ENCODE measurements at regions not wholly inside any gene's neighbourhood (a gene's known extent, or its start where the extent isn't known, plus 50 kb on each side); places are given as distances from the start of the nearest gene placed in this dataset.

- no peak overlapping the region for H2BK20ac ChIP-seq (ENCODE audit: low read depth, low read length)
- TF ChIP-seq, protein P1, sequence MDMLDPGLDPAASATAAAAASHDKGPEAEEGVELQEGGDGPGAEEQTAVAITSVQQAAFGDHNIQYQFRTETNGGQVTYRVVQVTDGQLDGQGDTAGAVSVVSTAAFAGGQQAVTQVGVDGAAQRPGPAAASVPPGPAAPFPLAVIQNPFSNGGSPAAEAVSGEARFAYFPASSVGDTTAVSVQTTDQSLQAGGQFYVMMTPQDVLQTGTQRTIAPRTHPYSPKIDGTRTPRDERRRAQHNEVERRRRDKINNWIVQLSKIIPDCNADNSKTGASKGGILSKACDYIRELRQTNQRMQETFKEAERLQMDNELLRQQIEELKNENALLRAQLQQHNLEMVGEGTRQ (IDR thresholded peaks at IDR 0.05; ENCODE audit: low read depth, low read length): no peak
- TF ChIP-seq RFX5 (IDR thresholded peaks at IDR 0.05; ENCODE audit: low read depth, low read length): no peak
- no peak for TF ChIP-seq MAFK (IDR thresholded peaks at IDR 0.05; ENCODE audit: low read depth, low read length)
- TF ChIP-seq FOS (IDR thresholded peaks at IDR 0.05; ENCODE audit: low read depth, low read length): no peak
- TF ChIP-seq, protein P2, sequence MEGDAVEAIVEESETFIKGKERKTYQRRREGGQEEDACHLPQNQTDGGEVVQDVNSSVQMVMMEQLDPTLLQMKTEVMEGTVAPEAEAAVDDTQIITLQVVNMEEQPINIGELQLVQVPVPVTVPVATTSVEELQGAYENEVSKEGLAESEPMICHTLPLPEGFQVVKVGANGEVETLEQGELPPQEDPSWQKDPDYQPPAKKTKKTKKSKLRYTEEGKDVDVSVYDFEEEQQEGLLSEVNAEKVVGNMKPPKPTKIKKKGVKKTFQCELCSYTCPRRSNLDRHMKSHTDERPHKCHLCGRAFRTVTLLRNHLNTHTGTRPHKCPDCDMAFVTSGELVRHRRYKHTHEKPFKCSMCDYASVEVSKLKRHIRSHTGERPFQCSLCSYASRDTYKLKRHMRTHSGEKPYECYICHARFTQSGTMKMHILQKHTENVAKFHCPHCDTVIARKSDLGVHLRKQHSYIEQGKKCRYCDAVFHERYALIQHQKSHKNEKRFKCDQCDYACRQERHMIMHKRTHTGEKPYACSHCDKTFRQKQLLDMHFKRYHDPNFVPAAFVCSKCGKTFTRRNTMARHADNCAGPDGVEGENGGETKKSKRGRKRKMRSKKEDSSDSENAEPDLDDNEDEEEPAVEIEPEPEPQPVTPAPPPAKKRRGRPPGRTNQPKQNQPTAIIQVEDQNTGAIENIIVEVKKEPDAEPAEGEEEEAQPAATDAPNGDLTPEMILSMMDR (conservative IDR thresholded peaks at IDR 0.05; ENCODE audit: low read depth, low read length): 0 out of 2 replicates have a peak, but pooled peaks have one; percentile 7
- H4K8ac ChIP-seq (ENCODE audit: low read depth in 2 of 2, low read length in 2 of 2): peak overlapping the region in 1 of 2 experiments; percentile 35; a peak in 2 of 4 replicates
- intact Hi-C loops (cut with micrococcal nuclease) (no loop called here), dilution Hi-C loops (cut with HindIII; ENCODE audit: low sequenced_read_pairs, unreplicated experiment) (no loop called here), in situ Hi-C loops (cut with MboI; ENCODE audit: low sequenced_read_pairs) (no loop called here)
- ATAC-seq (ENCODE audit: low read depth): no peak
- H3K9ac ChIP-seq (ENCODE audit: low read depth, low read length): no peak overlapping the region
- peak overlapping the region; percentile 61; the same call in 1 of the 2 replicates for H2AK5ac ChIP-seq (ENCODE audit: low read depth, low read length)
- no TSS peak for BruUV-seq (replicated peaks)
- H3K23ac ChIP-seq (ENCODE audit: low read depth, low read length): peak overlapping the region; percentile 49
- peak overlapping the region; percentile 4; the same call in 1 of the 2 replicates for H3K4ac ChIP-seq (ENCODE audit: low read depth, low read length)
- peaks cover 17% of the 10 kb centered on the region for H3K36me3 ChIP-seq (ENCODE audit: control insufficient read depth, insufficient read depth, low read length)
- H3K4me2 ChIP-seq (ENCODE audit: low read depth, low read length): no peak overlapping the region
- no peak overlapping the region for H3K56ac ChIP-seq (ENCODE audit: extremely low read depth, insufficient read depth, low read length)
- peak overlapping the region; percentile 11; the same call in 1 of the 2 replicates for H3K18ac ChIP-seq (ENCODE audit: low read depth, low read length)
- peaks cover 14 to 81% of the 10 kb centered on the region in 2 experiments; a peak in 3 of 4 replicates for H3K79me1 ChIP-seq (ENCODE audit: low read depth in 1 of 2, low read length in 2 of 2)
- 0 out of 3 replicates have a peak overlapping the region, but pooled peaks have one; percentile 45 for H2BK15ac ChIP-seq (ENCODE audit: low read depth, low read length)
- H3K9me1 ChIP-seq (ENCODE audit: insufficient read depth, low read length): peaks cover 43% of the 10 kb centered on the region
- ChIA-PET CTCF (interaction anchor here (0.6 to 1.6 kb wide), 2 partner anchors 9 to 558 kb away, joined by 3 to 4 read pairs; no protein-coding TSS in a partner anchor), POLR2A (ENCODE audit: unreplicated experiment) (no interaction called here)
- H4K20me1 ChIP-seq (ENCODE audit: insufficient read depth, low read length): peaks cover 92% of the 10 kb centered on the region
- H4K91ac ChIP-seq (ENCODE audit: insufficient read depth, low read depth, low read length): no peak overlapping the region
- peak overlapping the region; percentile 19; the same call in 1 of the 2 replicates for H3K27ac ChIP-seq (ENCODE audit: insufficient read depth, low read length)
- H3K9me3 ChIP-seq (ENCODE audit: control insufficient read depth, insufficient read depth, low read length): no peaks in the 10 kb centered on the region
- peak overlapping the region; percentile 34; the same call in 1 of the 2 replicates for H3K14ac ChIP-seq (replicated peaks; ENCODE audit: low read depth, low read length)
- H2BK120ac ChIP-seq (ENCODE audit: low read depth, low read length): no peak overlapping the region
- H2AFZ ChIP-seq (replicated peaks; ENCODE audit: low read length, poor library complexity): no peak overlapping the region
- no peak overlapping the region for H3K4me3 ChIP-seq (ENCODE audit: insufficient read depth, low read depth, low read length)
- DNase-seq: no peak
- H2AK9ac ChIP-seq (replicated peaks; ENCODE audit: low read depth, low read length, poor library complexity): no peak overlapping the region
- WGBS, 2 experiments (ENCODE audit: extremely low coverage in 2 of 2, insufficient read length in 1 of 2): no CpG with 5 or more reads among the region's 3 CpGs
- no peak overlapping the region for H4K5ac ChIP-seq (ENCODE audit: low read depth, low read length)
- H2BK5ac ChIP-seq (ENCODE audit: low read depth, low read length, poor library complexity, severe bottlenecking): peak overlapping the region; percentile 52
- peaks cover 26% of the 10 kb centered on the region for H3K4me1 ChIP-seq (ENCODE audit: control insufficient read depth, insufficient read depth, low read length)
- no peaks in the 10 kb centered on the region for H3K27me3 ChIP-seq (ENCODE audit: control insufficient read depth, insufficient read depth, low read length)
These were observed 65.0 kb downstream of the C9orf152 start for GRCh38 chr9:110142868-110143481.

Measured in IMR-90 (cell line).